GM19372 (cell line): ENCODE measurements at regions not wholly inside any gene's neighbourhood (a gene's known extent, or its start where the extent isn't known, plus 50 kb on each side); places are given as distances from the start of the nearest gene placed in this dataset.
"Not testable (repeated sequence)": the region's sequence is repeated elsewhere in the genome, so short reads cannot be mapped to it uniquely, and the experiment has no call there.

Experiments used
- ATAC-seq: cut with Tn5 transposase; IDR thresholded peaks from one replicate; pipeline ENCODE4 v1.9.1; 2021; ENCODE audit warnings: mild to moderate bottlenecking, low read depth, moderate library complexity; ENCODE audit not compliant: unreplicated experiment

- no peak for ATAC-seq
Observed at GRCh38 chr17:77555121-77555591, 403.3 kb upstream of the TNRC6C start.

GRCh38 chr17:77555741-77556291 lies 402.7 kb upstream of the TNRC6C start:
- ATAC-seq = no peak

- ATAC-seq = no peak
Observed at GRCh38 chr17:77556383-77557061, 402.0 kb upstream of the TNRC6C start.

GRCh38 chr17:77558846-77559626 lies 399.5 kb upstream of the TNRC6C start:
- ATAC-seq = no peak

GRCh38 chr17:77560381-77560780 lies 398.1 kb upstream of the TNRC6C start:
- ATAC-seq = no peak

GRCh38 chr17:77560841-77561240 lies 397.7 kb upstream of the TNRC6C start:
- no peak for ATAC-seq

- not testable (repeated sequence) for ATAC-seq
Observed at GRCh38 chr17:77562361-77562760, 396.1 kb upstream of the TNRC6C start.

- no peak for ATAC-seq
Observed at GRCh38 chr17:77563439-77564102, 394.9 kb upstream of the TNRC6C start.

- ATAC-seq = no peak
Observed at GRCh38 chr17:77564278-77564920, 394.1 kb upstream of the TNRC6C start.

- ATAC-seq = no peak
Observed at GRCh38 chr17:77565166-77565565, 393.3 kb upstream of the TNRC6C start.

- no peak for ATAC-seq
Observed at GRCh38 chr17:77566151-77566550, 392.4 kb upstream of the TNRC6C start.

- ATAC-seq = no peak
Observed at GRCh38 chr17:77566566-77567138, 391.9 kb upstream of the TNRC6C start.

- no peak for ATAC-seq
Observed at GRCh38 chr17:77568540-77568939, 390.0 kb upstream of the TNRC6C start.

- ATAC-seq = no peak
Observed at GRCh38 chr17:77569846-77570564, 388.5 kb upstream of the TNRC6C start.

GRCh38 chr17:77570565-77570898 lies 388.0 kb upstream of the TNRC6C start:
- ATAC-seq = no peak

GRCh38 chr17:77571155-77571981 lies 387.1 kb upstream of the TNRC6C start:
- no peak for ATAC-seq

GRCh38 chr17:77572065-77572601 lies 386.4 kb upstream of the TNRC6C start:
- ATAC-seq = no peak

GRCh38 chr17:77572851-77573250 lies 385.7 kb upstream of the TNRC6C start:
- ATAC-seq = no peak

GRCh38 chr17:77577491-77577890 lies 381.0 kb upstream of the TNRC6C start:
- ATAC-seq = no peak
